HG03342 (cell line): ENCODE measurements at regions not wholly inside any gene's neighbourhood (a gene's known extent, or its start where the extent isn't known, plus 50 kb on each side); places are given as distances from the start of the nearest gene placed in this dataset.

ENCODE experiments used
- ATAC-seq: cut with Tn5 transposase; IDR thresholded peaks from one replicate; pipeline ENCODE4 v1.9.1; 2021; ENCODE audit warnings: mild to moderate bottlenecking, moderate library complexity; ENCODE audit not compliant: unreplicated experiment

DNA sequence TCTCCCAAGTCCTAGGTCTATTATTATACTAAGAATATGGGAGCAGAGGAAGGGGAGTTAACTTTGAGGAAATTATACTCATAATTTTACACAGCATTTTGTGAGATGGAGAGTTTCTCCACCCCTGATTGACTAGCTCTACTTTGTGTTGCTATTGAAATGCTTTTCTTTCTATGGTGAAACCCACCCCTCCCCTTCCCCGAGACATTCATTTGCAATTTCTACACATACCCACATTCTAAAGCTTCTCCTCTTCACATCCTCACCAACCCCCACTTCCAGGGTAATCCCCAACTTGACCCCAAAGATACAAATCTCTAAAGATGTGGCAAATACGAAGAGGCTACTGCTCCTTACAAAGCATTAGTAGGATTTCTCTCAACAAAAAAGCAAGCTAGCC, 992.2 kb downstream of the BCL11A start:
- no peak for ATAC-seq

DNA sequence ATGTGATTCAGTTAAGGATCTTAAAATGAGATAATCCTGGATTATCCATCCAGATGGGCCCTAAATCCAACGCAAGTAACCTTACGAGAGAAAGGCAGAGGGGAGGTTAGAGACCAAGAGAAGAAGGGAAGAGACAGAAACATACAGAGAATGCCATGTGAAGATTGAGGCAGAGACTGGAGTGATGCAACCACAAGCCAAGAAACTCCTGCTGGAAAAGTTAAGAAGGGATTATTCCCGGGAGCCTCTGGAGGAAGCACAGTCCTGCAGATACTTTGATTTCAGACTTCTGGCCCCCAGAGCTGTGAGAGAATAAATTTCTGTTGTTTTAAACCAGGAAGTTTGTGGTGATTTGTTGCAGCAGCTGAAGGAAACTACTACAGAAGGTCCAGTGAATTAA, 992.7 kb downstream of the BCL11A start:
- ATAC-seq: no peak

DNA sequence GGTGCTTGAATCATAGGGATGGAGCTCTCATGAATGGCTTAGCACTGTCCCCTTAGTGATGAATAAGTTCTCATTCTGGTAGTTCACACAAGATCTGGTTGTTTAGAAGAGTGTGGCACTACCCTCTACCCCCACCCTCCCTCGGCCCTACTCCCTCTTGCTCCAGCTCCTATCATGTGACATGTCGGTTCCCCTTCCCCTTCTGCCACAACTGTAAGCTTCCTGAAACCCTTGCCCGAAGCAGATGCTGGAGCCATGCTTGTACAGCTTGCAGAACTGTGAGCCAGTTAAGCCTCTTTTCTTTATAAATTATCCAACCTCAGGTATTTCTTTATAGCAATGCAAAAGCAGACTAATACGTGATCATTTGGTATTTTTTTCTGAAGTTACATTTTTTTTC, 1012.6 kb downstream of the BCL11A start:
- ATAC-seq: no peak

- ATAC-seq: no peak
Measured at GRCh38 chr2:59538398-59538911, 1015.0 kb downstream of the BCL11A start.

DNA sequence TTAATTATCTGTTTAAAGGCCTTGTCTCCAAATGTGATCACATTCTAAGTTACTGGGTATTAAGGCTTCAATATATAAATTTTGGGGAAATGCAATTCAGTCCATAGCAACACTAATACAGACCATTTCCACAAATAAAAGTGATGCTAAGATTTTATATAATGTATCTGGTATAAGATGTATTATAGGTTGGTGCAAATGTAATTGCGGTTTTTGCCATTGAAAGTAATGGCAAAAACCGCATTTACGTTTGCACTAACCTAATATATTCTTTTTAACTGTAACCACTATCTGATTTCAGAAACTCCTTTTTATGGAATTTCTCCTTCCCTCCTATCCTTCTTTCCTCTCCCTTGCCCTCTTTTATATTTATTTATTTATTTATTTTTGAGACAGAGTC, 1020.6 kb downstream of the BCL11A start:
- ATAC-seq: no peak

DNA sequence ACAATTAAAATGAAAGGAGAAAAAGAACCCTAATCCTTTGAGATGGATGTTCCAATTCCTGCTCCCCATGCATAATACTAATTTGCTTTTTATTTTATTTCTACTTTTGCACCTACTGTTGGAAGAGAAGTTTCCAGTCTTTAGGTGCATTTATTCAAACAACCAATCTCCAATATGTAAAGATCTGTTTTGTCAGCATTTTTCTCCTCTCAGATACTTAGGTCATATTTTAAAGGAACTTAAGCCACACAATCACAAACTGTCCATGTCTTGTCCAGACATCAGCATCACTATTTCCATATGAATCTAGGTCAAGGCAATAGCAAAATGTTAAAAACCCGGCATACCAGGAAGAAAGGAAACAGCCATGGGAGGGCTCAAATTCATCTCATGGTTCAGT, 1023.2 kb downstream of the BCL11A start:
- ATAC-seq: no peak

- no peak for ATAC-seq
Measured at GRCh38 chr2:59529726-59530125, 1023.7 kb downstream of the BCL11A start.

DNA sequence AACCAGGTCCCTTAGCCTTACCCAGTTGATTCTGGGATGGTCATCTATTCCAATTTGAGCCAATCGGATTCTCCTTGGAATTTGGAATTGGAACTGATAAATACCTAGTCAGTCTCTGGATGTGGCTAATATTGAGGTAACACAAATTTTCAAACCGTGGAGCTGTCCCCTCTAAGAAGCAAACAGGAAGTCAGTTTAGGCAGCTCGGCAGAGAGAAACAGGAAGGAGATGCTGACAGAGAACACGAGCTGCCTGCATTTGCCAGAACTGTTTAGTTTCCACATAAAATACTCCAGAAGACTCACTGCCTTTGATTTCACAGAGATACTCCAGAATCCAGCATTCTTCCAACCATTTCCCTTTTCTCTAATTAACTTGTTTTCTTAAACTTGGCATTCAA, 1024.9 kb downstream of the BCL11A start:
- no peak for ATAC-seq

GRCh38 chr2:59502981-59503380, 1050.5 kb downstream of the BCL11A start:
- ATAC-seq: no peak

GRCh38 chr2:59490994-59491393, 1062.5 kb downstream of the BCL11A start:
- ATAC-seq: no peak

DNA sequence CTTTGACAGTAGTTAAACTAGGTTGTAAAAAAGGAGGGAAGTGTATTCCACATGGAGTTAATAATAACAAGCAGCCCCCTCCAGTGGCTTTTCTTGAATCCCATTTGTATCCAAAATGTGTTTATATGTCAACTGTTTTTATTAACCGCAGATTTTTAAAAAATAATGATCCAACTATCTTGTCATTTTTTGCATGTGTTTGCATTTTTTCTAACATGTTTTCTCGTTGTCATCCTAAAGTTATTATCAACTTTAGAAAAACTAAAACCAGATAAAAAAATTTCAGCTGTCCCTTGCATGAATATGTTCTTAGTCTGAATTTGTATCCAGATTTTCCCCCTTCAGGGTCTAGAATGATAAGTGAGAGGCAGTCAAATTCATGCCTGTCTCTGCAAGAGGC, 1063.3 kb downstream of the BCL11A start:
- no peak for ATAC-seq

GRCh38 chr2:59484673-59485072, 1068.8 kb downstream of the BCL11A start:
- no peak for ATAC-seq

DNA sequence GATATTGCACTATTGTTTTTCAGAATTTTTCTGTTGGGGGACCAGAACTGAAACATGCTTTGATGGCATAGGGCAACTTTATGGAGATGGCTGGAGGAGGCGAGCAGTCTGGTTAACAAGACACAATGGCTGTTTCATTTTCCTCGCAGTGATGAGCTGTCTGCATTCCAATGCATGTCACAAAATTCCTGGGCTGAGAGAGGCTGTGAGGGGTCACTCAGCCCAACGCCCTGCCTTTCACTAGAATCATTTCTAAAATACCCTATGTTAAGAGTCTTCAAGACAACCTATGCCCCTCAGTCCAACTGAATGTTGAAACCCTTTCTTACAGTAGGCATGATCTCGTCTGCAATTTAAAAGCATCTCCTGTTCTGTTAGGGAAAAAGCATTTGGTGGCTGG, 1090.0 kb downstream of the BCL11A start:
- no peak for ATAC-seq

GRCh38 chr2:59462422-59463197, 1090.8 kb downstream of the BCL11A start:
- ATAC-seq: no peak

DNA sequence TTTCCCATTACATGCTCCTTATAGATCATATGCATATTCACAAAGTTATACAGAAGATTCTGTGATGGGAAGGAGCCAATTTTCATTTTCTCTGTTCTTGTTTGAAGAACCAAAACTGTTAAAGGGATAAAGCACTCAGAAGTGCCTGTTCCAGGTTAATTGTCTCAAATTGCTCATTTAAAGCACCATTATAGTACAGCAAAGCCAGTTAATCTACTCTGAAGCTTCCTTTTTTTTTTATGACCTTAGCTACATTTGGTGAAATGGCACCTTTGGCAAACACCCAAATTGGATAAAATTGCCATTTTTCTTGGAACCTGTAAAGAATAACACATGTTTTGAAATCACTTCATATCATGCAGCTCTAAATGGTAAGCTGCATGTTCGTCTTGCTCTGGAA, 1092.3 kb downstream of the BCL11A start:
- ATAC-seq: no peak

- no peak for ATAC-seq
Measured at GRCh38 chr2:59458800-59459199, 1094.7 kb downstream of the BCL11A start.

DNA sequence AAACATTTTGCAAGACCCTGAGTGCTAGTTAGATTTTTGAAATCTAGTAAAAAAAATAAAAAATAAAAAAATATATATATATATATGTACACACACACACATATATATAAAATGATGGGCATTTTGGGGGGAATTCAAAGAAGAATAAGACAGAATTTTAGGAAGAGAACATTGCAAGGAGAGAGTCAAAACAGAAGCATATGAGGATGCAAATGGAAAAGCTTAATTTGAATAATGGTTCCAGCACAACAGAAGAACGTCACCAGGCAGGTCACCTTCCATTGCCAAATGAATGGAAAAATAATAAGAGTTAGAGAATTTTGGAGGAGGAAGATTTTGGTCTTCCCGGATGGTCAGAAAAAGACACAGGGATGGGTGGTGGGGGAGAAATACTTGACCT, 1097.2 kb downstream of the BCL11A start:
- ATAC-seq: no peak

GRCh38 chr2:59449274-59449673, 1104.2 kb downstream of the BCL11A start:
- no peak for ATAC-seq

DNA sequence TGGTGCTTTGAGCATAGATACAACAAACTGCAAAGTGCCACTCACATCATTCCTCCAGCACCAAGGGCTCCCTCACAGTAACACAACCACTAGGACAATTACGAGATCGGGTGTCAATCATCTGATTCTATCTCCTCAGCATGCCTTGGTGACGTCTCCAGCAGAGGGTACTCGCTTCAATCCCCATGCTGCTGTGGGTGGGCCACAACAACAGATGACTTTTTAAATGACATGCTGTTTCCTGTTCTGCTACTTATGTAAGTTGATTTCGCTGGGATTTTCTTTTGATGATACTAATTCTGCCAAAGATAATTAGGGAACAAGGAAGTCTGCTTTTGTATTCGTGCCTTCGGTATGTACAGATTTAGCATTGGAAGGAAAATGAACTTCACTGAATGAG, 1113.0 kb downstream of the BCL11A start:
- ATAC-seq: no peak

- no peak for ATAC-seq
Measured at GRCh38 chr2:59435635-59436034, 1117.8 kb downstream of the BCL11A start.

GRCh38 chr2:59428940-59429339, 1124.5 kb downstream of the BCL11A start:
- ATAC-seq: no peak

GRCh38 chr2:59427980-59428379, 1125.5 kb downstream of the BCL11A start:
- ATAC-seq: no peak

DNA sequence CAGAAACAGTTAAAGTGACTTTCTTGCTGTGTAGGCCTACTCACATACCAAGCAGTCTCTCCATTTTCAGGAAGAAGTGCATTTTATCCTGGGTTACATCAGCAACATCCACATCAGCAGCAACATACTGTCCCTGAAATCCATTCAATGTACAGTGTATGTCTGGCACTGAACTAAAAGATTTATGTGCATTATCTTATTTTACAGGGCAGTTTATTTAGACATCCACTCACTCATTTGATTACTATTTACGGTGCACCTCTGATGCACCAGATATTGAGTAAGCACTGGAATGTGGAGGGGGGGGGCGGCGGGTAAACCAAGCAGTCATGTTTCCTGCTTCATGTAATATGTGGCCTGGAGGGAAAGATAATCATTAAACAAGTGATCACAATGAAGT, 1128.2 kb downstream of the BCL11A start:
- no peak for ATAC-seq
